Left lung (tissue), 4 donors: ENCODE measurements at regions not wholly inside any gene's neighbourhood (a gene's known extent, or its start where the extent isn't known, plus 50 kb on each side); places are given as distances from the start of the nearest gene placed in this dataset.

ENCODE experiments used
- ATAC-seq: fragments of 200-7000 bp; cut with Tn5 transposase; one replicate; pipeline ENCODE4 v1.9.1; 2020; ENCODE audit warnings: moderate library complexity
- DNase-seq, 4 donors: peaks; one replicate each; pipeline ENCODE4 v3.0.0-alpha.2; 2013 to 2020
- H3K27ac ChIP-seq, 2 donors: fragments of 200-600 bp; sonication (generic) in 1 of 2; one replicate each; pipeline versions ENCODE4 v1.5.0 to v1.8.0; 2020 to 2021
- H3K27me3 ChIP-seq, 2 donors: fragments of 200-600 bp; sonication (generic) in 1 of 2; one replicate each; pipeline versions ENCODE4 v1.5.0 to v1.8.0; 2020 to 2021
- H3K36me3 ChIP-seq, 2 donors: fragments of 200-600 bp; sonication (generic) in 1 of 2; one replicate each; pipeline versions ENCODE4 v1.5.0 to v1.8.0; 2020 to 2021
- H3K4me1 ChIP-seq, 2 donors: fragments of 200-600 bp; one replicate each; pipeline ENCODE4 v1.8.0; 2021
- H3K4me3 ChIP-seq, 2 donors: fragments of 200-600 bp; sonication (generic) in 1 of 2; one replicate each; pipeline versions ENCODE4 v1.5.0 to v1.8.0; 2020 to 2021; ENCODE audit warnings: mild to moderate bottlenecking in 1 of 2
- H3K9me3 ChIP-seq, 2 donors: fragments of 200-600 bp; sonication (generic) in 1 of 2; one replicate each; pipeline versions ENCODE4 v1.5.0 to v1.8.0; 2020 to 2021
- CTCF ChIP-seq, 2 donors: fragments of 200-600 bp; sonication (generic) in 1 of 2; IDR thresholded peaks; one replicate each; pipeline versions ENCODE4 v1.5.0 to v1.8.0; 2021; ENCODE audit warnings: antibody characterized with exemption in 2 of 2
- intact Hi-C, 2 donors: fragments of 100-400 bp; cut with DNase I; formaldehyde crosslinking; loops; one replicate each; pipeline versions ENCODE4 v1.11.2 to v1.14.2; 2022
- donor health status: DM: no; HTN: yes; CAD: no.
- donor health status: DM: no; HTN: no; CAD: no.

GRCh38 chr5:40367255-40367654 is 312.5 kb upstream of the PTGER4 start:
- Histone ChIP-seq H3K27me3 (no peaks in the 10 kb centered on the region), H3K36me3 (no peaks in the 10 kb centered on the region), H3K4me3 (no peak overlapping the region), H3K27ac (no peak overlapping the region), H3K9me3 (peaks cover 0 to 2% of the 10 kb centered on the region in 2 donors), H3K4me1 (peaks cover 0 to 7% of the 10 kb centered on the region in 2 donors)
- DNase-seq = no peak
- TF ChIP-seq CTCF (IDR thresholded peaks at IDR 0.05) = peak in 1 of 2 donors; percentile 8
- no peak for ATAC-seq
- intact Hi-C loops = no loop called here

GRCh38 chr5:40365342-40366330 is 314.1 kb upstream of the PTGER4 start:
- no peak for DNase-seq
- intact Hi-C loops = no loop called here
- Histone ChIP-seq H3K27ac (peak overlapping the region in 1 of 2 donors; percentile 5), H3K4me3 (no peak overlapping the region), H3K36me3 (no peaks in the 10 kb centered on the region), H3K4me1 (peaks cover 0 to 7% of the 10 kb centered on the region in 2 donors), H3K27me3 (no peaks in the 10 kb centered on the region), H3K9me3 (peaks cover 0 to 2% of the 10 kb centered on the region in 2 donors)
- TF ChIP-seq CTCF (IDR thresholded peaks at IDR 0.05) = no peak
- ATAC-seq = peak; percentile 42

GRCh38 chr5:40364441-40364840 is 315.3 kb upstream of the PTGER4 start:
- intact Hi-C loops = no loop called here
- Histone ChIP-seq H3K4me3 (no peak overlapping the region), H3K9me3 (peaks cover 0 to 2% of the 10 kb centered on the region in 2 donors), H3K36me3 (no peaks in the 10 kb centered on the region), H3K4me1 (peaks cover 0 to 7% of the 10 kb centered on the region in 2 donors), H3K27me3 (no peaks in the 10 kb centered on the region), H3K27ac (no peak overlapping the region)
- no peak for DNase-seq
- no peak for TF ChIP-seq CTCF (IDR thresholded peaks at IDR 0.05)
- no peak for ATAC-seq

GRCh38 chr5:40361378-40361777 is 318.3 kb upstream of the PTGER4 start:
- ATAC-seq (no peak), DNase-seq (no peak)
- intact Hi-C loops = no loop called here

More at GRCh38 chr5:40361378-40361777, 318.3 kb upstream of the PTGER4 start:
- H3K9me3 ChIP-seq = peaks cover 0 to 2% of the 10 kb centered on the region in 2 donors
- H3K36me3 ChIP-seq = no peaks in the 10 kb centered on the region
- H3K27me3 ChIP-seq = no peaks in the 10 kb centered on the region
- H3K4me1 ChIP-seq = peaks cover 4 to 9% of the 10 kb centered on the region in 2 donors
- H3K4me3 ChIP-seq = no peak overlapping the region
- no peak overlapping the region for H3K27ac ChIP-seq
- no peak for TF ChIP-seq CTCF (IDR thresholded peaks at IDR 0.05)
